GM18868 (cell line): ENCODE measurements at regions not wholly inside any gene's neighbourhood (a gene's known extent, or its start where the extent isn't known, plus 50 kb on each side); places are given as distances from the start of the nearest gene placed in this dataset.

ENCODE experiments used
- ATAC-seq: cut with Tn5 transposase; IDR thresholded peaks from one replicate; pipeline ENCODE4 v1.9.1; 2021; ENCODE audit warnings: mild to moderate bottlenecking, moderate library complexity; ENCODE audit not compliant: unreplicated experiment

- ATAC-seq, result no peak
Observed at GRCh38 chr2:222993920-222994650, 57.9 kb upstream of the KCNE4 start.

- peak; percentile 89 for ATAC-seq
Observed at GRCh38 chr2:222998459-222998858, 53.5 kb upstream of the KCNE4 start.

- ATAC-seq, result no peak
Observed at GRCh38 chr2:223000872-223001796, 50.9 kb upstream of the KCNE4 start.

GRCh38 chr2:223001797-223002175 is 50.2 kb upstream of the KCNE4 start:
- no peak for ATAC-seq
